SK-N-SH (cell line): ENCODE measurements at regions not wholly inside any gene's neighbourhood (a gene's known extent, or its start where the extent isn't known, plus 50 kb on each side); places are given as distances from the start of the nearest gene placed in this dataset.

Source experiments
- CTCF ChIA-PET: fragments of 300-600, 350-600 bp; formaldehyde crosslinking; extraction: SDS; loops from one replicate; lab custom pipeline; 2021; lab: Yijun Ruan, JAX
- POLR2A ChIA-PET: fragments of 350-600 bp; sonication (Branson Sonifier 250); formaldehyde crosslinking; extraction: SDS; loops from one replicate; lab custom pipeline; 2020; ENCODE audit warnings: antibody characterized with exemption, inconsistent platforms; lab: Yijun Ruan, JAX
- DNase-seq: peaks from one replicate; pipeline ENCODE4 v3.0.0; 2012
- H2AFZ ChIP-seq: fragments of 200-600 bp; sonication (generic); 2 replicates; pipeline ENCODE4 v1.8.1; 2016; ENCODE audit warnings: antibody characterized with exemption, mild to moderate bottlenecking, low read depth
- H3F3A ChIP-seq: fragments of 200-600 bp; sonication (generic); replicated peaks from 2 replicates; pipeline ENCODE3; 2016; ENCODE audit warnings: antibody characterized with exemption, mild to moderate bottlenecking; ENCODE audit not compliant: insufficient read depth
- H3K27ac ChIP-seq, 2 experiments: fragments of 200-500 bp in 1 of 2; fragments of 200-600 bp in 1 of 2; sonication (Bioruptor generic) in 1 of 2; sonication (generic), shearing (Covaris generic) in 1 of 2; 2 replicates each; pipeline versions ENCODE4 v1.5.1 to v1.6.1; 2014 to 2016; ENCODE audit warnings: low read depth in 2 of 2, inconsistent platforms in 1 of 2, low read length in 1 of 2, mild to moderate bottlenecking in 1 of 2, mixed read lengths in 1 of 2
- H3K27me3 ChIP-seq: fragments of 200-600 bp; sonication (generic), shearing (Covaris generic); 2 replicates; pipeline ENCODE4 v1.6.1; 2016; ENCODE audit warnings: mixed run types; ENCODE audit not compliant: insufficient read depth
- H3K36me3 ChIP-seq, 2 experiments: fragments of 200-500 bp in 1 of 2; fragments of 200-600 bp in 1 of 2; sonication (Bioruptor generic) in 1 of 2; sonication (generic) in 1 of 2; replicated peaks in 1 of 2; 2 replicates each; pipeline versions ENCODE3 to v1.5.1; 2014 to 2016; ENCODE audit warnings: low read length in 1 of 2, mild to moderate bottlenecking in 1 of 2; ENCODE audit not compliant: insufficient read depth in 2 of 2, control insufficient read depth in 1 of 2
- H3K4me1 ChIP-seq, 2 experiments: fragments of 200-500 bp in 1 of 2; fragments of 200-600 bp in 1 of 2; sonication (Bioruptor generic) in 1 of 2; sonication (generic), shearing (Covaris generic) in 1 of 2; 2 replicates each; pipeline versions ENCODE4 v1.5.1 to v1.6.1; 2014 to 2016; ENCODE audit warnings: low read depth in 1 of 2, low read length in 1 of 2, mixed run types in 1 of 2; ENCODE audit not compliant: insufficient read depth in 2 of 2, control insufficient read depth in 1 of 2
- H3K4me2 ChIP-seq: fragments of 200-600 bp; sonication (generic), shearing (Covaris generic); 2 replicates; pipeline ENCODE4 v1.6.1; 2017; ENCODE audit warnings: mixed run types
- H3K4me3 ChIP-seq, 2 experiments: fragments of 200-500 bp in 1 of 2; fragments of 200-600 bp in 1 of 2; sonication (Bioruptor generic) in 1 of 2; sonication (generic), shearing (Covaris generic) in 1 of 2; 2 replicates each; pipeline versions ENCODE4 v1.5.1 to v1.8.1; 2014 to 2016; ENCODE audit warnings: low read depth in 2 of 2, inconsistent platforms in 1 of 2, low read length in 1 of 2, mild to moderate bottlenecking in 1 of 2, mixed read lengths in 1 of 2, moderate library complexity in 1 of 2
- H3K79me2 ChIP-seq: fragments of 200-600 bp; sonication (generic); 2 replicates; pipeline ENCODE4 v1.8.1; 2017; ENCODE audit warnings: mild to moderate bottlenecking; ENCODE audit not compliant: insufficient read depth
- H3K9ac ChIP-seq: fragments of 200-600 bp; sonication (generic); 2 replicates; pipeline ENCODE4 v1.6.1; 2017; ENCODE audit warnings: mixed run types
- H3K9me2 ChIP-seq: fragments of 200-600 bp; sonication (generic); 2 replicates; pipeline ENCODE4 v1.6.1; 2017; ENCODE audit warnings: mixed run types
- H3K9me3 ChIP-seq: fragments of 200-600 bp; sonication (generic); 2 replicates; pipeline ENCODE4 v1.6.1; 2017; ENCODE audit warnings: mixed run types, mild to moderate bottlenecking, moderate library complexity
- H4K20me1 ChIP-seq: fragments of 200-600 bp; sonication (generic); 2 replicates; pipeline ENCODE4 v1.6.1; 2017; ENCODE audit warnings: mild to moderate bottlenecking, mixed run types; ENCODE audit not compliant: insufficient read depth
- CTCF ChIP-seq: fragments of 200-600 bp; sonication (generic); IDR thresholded peaks from 2 replicates; pipeline ENCODE4 v1.6.1; 2017; ENCODE audit warnings: antibody characterized with exemption, mild to moderate bottlenecking, moderate library complexity
- ELF1 ChIP-seq: IDR thresholded peaks from 2 replicates; pipeline ENCODE4 v1.4.0; 2012
- FOSL2 ChIP-seq: IDR thresholded peaks from 2 replicates; pipeline ENCODE4 v1.4.0; 2012; ENCODE audit warnings: low read depth, mild to moderate bottlenecking, moderate library complexity, borderline replicate concordance
- FOXM1 ChIP-seq: IDR thresholded peaks from 2 replicates; pipeline ENCODE4 v1.4.0; 2012; ENCODE audit warnings: low read depth, mild to moderate bottlenecking
- GABPA ChIP-seq: IDR thresholded peaks from 2 replicates; pipeline ENCODE4 v1.4.0; 2012; ENCODE audit warnings: low read depth, mild to moderate bottlenecking
- GATA2 ChIP-seq: sonication (generic); formaldehyde crosslinking; IDR thresholded peaks from 2 replicates; pipeline ENCODE4 v1.5.0; 2020; ENCODE audit warnings: mild to moderate bottlenecking, missing genetic modification reagents
- IRF3 ChIP-seq: fragments of 150-350 bp; IDR thresholded peaks from 2 replicates; pipeline ENCODE4 v1.6.1; 2016; ENCODE audit warnings: mild to moderate bottlenecking, low read depth, low read length
- JUND ChIP-seq: IDR thresholded peaks from 2 replicates; pipeline ENCODE4 v1.4.0; 2012
- MAX ChIP-seq: IDR thresholded peaks from 2 replicates; pipeline ENCODE4 v1.4.0; 2012; ENCODE audit warnings: low read depth
- MEF2A ChIP-seq: IDR thresholded peaks from 2 replicates; pipeline ENCODE4 v1.4.0; 2012; ENCODE audit warnings: low read depth, borderline replicate concordance
- POLR2AphosphoS5 ChIP-seq: IDR thresholded peaks from 2 replicates; pipeline ENCODE4 v1.6.1; 2012; ENCODE audit warnings: low read depth, low read length
- RAD21 ChIP-seq: IDR thresholded peaks from 2 replicates; pipeline ENCODE4 v1.6.1; 2012; ENCODE audit warnings: mild to moderate bottlenecking, low read length
- RCOR1 ChIP-seq: fragments of 150-350 bp; IDR thresholded peaks from 2 replicates; pipeline ENCODE4 v1.6.1; 2017; ENCODE audit warnings: antibody characterized with exemption, low read length
- RFX5 ChIP-seq: IDR thresholded peaks from 2 replicates; pipeline ENCODE4 v1.6.1; 2012; ENCODE audit warnings: mild to moderate bottlenecking, improper control_type of control experiment, low read length
- SMC3 ChIP-seq: IDR thresholded peaks from 2 replicates; pipeline ENCODE4 v1.6.1; 2012; ENCODE audit warnings: low read depth, low read length, improper control_type of control experiment
- TAF1 ChIP-seq: IDR thresholded peaks from 2 replicates; pipeline ENCODE4 v1.6.1; 2012; ENCODE audit warnings: low read depth, mild to moderate bottlenecking, low read length, moderate library complexity, borderline replicate concordance
- WGBS: methylation state at CpG from one replicate; pipeline ENCODE4 v1.1.6; 2017; ENCODE audit warnings: low lambda C conversion rate; 5-methylcytosine and 5-hydroxymethylcytosine counted together
- TF ChIP-seq, protein P1 (sequence below): IDR thresholded peaks from 2 replicates; pipeline ENCODE4 v1.4.0; 2012; ENCODE audit warnings: low read depth, borderline replicate concordance
- TF ChIP-seq, protein P2 (sequence below): IDR thresholded peaks from 2 replicates; pipeline ENCODE4 v1.4.0; 2012; ENCODE audit warnings: low read depth, borderline replicate concordance

DNA sequence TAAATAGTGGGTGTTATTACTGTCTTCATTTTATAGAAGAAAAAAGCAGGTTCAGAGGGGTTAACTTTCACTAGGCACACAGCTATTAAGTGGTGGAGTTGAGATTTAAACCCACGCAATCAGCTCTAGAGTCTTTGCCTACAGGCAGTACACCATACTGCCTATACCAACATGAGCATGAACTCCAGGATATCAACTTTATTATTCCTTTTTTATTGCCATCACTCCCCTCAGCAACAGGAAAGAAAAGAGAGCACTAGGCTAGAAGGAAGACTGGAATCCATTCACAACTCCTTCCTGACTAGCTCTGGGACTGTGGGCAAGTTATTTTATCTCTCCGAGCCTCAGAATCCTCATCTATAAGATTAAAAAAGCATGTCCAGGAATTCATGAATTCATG, 58.7 kb upstream of the FSHB start:
- H3K9me3 ChIP-seq, result no peaks in the 10 kb centered on the region
- H4K20me1 ChIP-seq, result no peaks in the 10 kb centered on the region
- H3K4me1 ChIP-seq, result no peaks in the 10 kb centered on the region; a peak in 1 of 4 replicates
- no peak for DNase-seq
- CTCF ChIA-PET, result interaction anchor here (1.0 to 1.5 kb wide), 2 partner anchors 25 to 740 kb away, joined by 3 to 6 read pairs; no protein-coding TSS in a partner anchor
- no peak overlapping the region for H3K27ac ChIP-seq
- H3F3A ChIP-seq, result no peaks in the 10 kb centered on the region
- no peaks in the 10 kb centered on the region for H3K79me2 ChIP-seq
- 22% methylated on average over 2 of the region's 2 CpGs for WGBS
- H3K4me2 ChIP-seq, result no peak overlapping the region
- no peak overlapping the region for H2AFZ ChIP-seq
- no peak for TF ChIP-seq TAF1
- TF ChIP-seq, protein P1, sequence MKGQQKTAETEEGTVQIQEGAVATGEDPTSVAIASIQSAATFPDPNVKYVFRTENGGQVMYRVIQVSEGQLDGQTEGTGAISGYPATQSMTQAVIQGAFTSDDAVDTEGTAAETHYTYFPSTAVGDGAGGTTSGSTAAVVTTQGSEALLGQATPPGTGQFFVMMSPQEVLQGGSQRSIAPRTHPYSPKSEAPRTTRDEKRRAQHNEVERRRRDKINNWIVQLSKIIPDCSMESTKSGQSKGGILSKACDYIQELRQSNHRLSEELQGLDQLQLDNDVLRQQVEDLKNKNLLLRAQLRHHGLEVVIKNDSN, result no peak
- no peak for TF ChIP-seq FOXM1
- no peak for TF ChIP-seq GABPA
- no peak for TF ChIP-seq RCOR1
- TF ChIP-seq RAD21, result no peak
- TF ChIP-seq CTCF, result no peak
- TF ChIP-seq, protein P2, sequence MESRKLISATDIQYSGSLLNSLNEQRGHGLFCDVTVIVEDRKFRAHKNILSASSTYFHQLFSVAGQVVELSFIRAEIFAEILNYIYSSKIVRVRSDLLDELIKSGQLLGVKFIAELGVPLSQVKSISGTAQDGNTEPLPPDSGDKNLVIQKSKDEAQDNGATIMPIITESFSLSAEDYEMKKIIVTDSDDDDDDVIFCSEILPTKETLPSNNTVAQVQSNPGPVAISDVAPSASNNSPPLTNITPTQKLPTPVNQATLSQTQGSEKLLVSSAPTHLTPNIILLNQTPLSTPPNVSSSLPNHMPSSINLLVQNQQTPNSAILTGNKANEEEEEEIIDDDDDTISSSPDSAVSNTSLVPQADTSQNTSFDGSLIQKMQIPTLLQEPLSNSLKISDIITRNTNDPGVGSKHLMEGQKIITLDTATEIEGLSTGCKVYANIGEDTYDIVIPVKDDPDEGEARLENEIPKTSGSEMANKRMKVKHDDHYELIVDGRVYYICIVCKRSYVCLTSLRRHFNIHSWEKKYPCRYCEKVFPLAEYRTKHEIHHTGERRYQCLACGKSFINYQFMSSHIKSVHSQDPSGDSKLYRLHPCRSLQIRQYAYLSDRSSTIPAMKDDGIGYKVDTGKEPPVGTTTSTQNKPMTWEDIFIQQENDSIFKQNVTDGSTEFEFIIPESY, result no peak
- TF ChIP-seq JUND, result no peak
- TF ChIP-seq IRF3, result no peak
- no peak for TF ChIP-seq SMC3
- no peak for TF ChIP-seq FOSL2
- no peak for TF ChIP-seq MAX
- TF ChIP-seq ELF1, result no peak
- no peak for TF ChIP-seq POLR2AphosphoS5
- no peak for TF ChIP-seq MEF2A
- no peak for TF ChIP-seq RFX5
- TF ChIP-seq GATA2 (CRISPR knock-in tag), result no peak
- TF ChIP-seq, all 33 proteins: peak for 0
- POLR2A ChIA-PET, result no interaction called here
- H3K4me3 ChIP-seq, result no peak overlapping the region
- H3K27me3 ChIP-seq, result no peaks in the 10 kb centered on the region; the same call in 1 of the 2 replicates
- H3K9ac ChIP-seq, result no peak overlapping the region
- H3K9me2 ChIP-seq, result no peaks in the 10 kb centered on the region
- H3K36me3 ChIP-seq, result no peaks in the 10 kb centered on the region
